Gastroesophageal sphincter (tissue), 3 donors: ENCODE measurements at regions not wholly inside any gene's neighbourhood (a gene's known extent, or its start where the extent isn't known, plus 50 kb on each side); places are given as distances from the start of the nearest gene placed in this dataset.

ENCODE experiments used
- POLR2A ChIP-seq, 2 donors: fragments of 450-650 bp; IDR thresholded peaks; one replicate each; pipeline ENCODE4 v1.6.1; 2017; ENCODE audit warnings: antibody characterized with exemption in 2 of 2, mild to moderate bottlenecking in 2 of 2, moderate library complexity in 1 of 2
- POLR2AphosphoS5 ChIP-seq: sonication (generic); formaldehyde crosslinking; IDR thresholded peaks from one replicate; pipeline ENCODE4 v1.6.1; 2017; ENCODE audit warnings: antibody characterized with exemption
- TF ChIP-seq, protein P1 (sequence below), 4 experiments: fragments of 200-600 bp in 2 of 4; fragments of 450-650 bp in 2 of 4; sonication (generic) in 1 of 4; IDR thresholded peaks; one replicate each; pipeline ENCODE4 v1.5.1; 2017 to 2019; ENCODE audit warnings: antibody characterized with exemption in 4 of 4, mild to moderate bottlenecking in 2 of 4, moderate library complexity in 2 of 4

DNA sequence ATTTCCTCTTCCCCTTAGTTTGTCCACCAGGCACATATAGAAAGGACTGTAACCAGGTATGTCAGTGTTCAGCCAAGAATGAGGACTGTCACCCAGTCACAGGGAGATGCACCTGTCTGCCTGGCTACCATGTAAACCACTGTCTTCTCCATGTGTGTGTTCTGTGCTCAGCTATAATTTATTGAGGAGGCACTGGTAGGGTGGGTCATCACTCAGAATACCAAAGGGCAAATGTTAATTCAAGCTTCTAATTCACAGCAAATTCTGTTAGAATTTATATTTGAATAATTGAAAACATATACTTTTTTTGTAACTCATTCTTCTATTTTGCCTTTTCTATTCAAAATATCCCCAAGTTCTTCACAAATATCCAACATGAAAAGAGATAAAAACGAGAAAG lies 780.4 kb downstream of the MECOM start:
- TF ChIP-seq POLR2AphosphoS5 (no peak), POLR2A (IDR thresholded peaks at IDR 0.05) (no peak)
- TF ChIP-seq, protein P1, sequence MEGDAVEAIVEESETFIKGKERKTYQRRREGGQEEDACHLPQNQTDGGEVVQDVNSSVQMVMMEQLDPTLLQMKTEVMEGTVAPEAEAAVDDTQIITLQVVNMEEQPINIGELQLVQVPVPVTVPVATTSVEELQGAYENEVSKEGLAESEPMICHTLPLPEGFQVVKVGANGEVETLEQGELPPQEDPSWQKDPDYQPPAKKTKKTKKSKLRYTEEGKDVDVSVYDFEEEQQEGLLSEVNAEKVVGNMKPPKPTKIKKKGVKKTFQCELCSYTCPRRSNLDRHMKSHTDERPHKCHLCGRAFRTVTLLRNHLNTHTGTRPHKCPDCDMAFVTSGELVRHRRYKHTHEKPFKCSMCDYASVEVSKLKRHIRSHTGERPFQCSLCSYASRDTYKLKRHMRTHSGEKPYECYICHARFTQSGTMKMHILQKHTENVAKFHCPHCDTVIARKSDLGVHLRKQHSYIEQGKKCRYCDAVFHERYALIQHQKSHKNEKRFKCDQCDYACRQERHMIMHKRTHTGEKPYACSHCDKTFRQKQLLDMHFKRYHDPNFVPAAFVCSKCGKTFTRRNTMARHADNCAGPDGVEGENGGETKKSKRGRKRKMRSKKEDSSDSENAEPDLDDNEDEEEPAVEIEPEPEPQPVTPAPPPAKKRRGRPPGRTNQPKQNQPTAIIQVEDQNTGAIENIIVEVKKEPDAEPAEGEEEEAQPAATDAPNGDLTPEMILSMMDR (IDR thresholded peaks at IDR 0.05) = no peak
